GM10248 (cell line): ENCODE measurements at regions not wholly inside any gene's neighbourhood (a gene's known extent, or its start where the extent isn't known, plus 50 kb on each side); places are given as distances from the start of the nearest gene placed in this dataset.

ENCODE experiments used
- CTCF ChIA-PET: fragments of 300-600 bp; sonication (Branson Sonifier 250); formaldehyde crosslinking; extraction: SDS; loops from one replicate; lab custom pipeline; 2021; ENCODE audit warnings: antibody characterized with exemption; lab: Yijun Ruan, JAX
- POLR2A ChIA-PET: fragments of 350-650 bp; sonication (Branson Sonifier 250); formaldehyde crosslinking; extraction: SDS; loops from one replicate; lab custom pipeline; 2020; ENCODE audit warnings: antibody characterized with exemption; lab: Yijun Ruan, JAX
- DNase-seq: peaks from one replicate; pipeline ENCODE4 v3.0.0; 2012; ENCODE audit errors: extremely low spot score
- CTCF ChIP-seq: IDR thresholded peaks from 2 replicates; pipeline ENCODE4 v1.5.1; 2012; ENCODE audit warnings: mild to moderate bottlenecking, low read depth; ENCODE audit errors: extremely low read depth, missing control alignments, control extremely low read depth

GRCh38 chr12:118527310-118527709 is 151.0 kb downstream of the SUDS3 start:
- ChIA-PET CTCF (interaction anchor here (0.9 kb wide), 1 partner anchor 13 kb away, joined by 3 read pairs; no protein-coding TSS in a partner anchor), POLR2A (no interaction called here)
- DNase-seq, result no peak
- no peak for TF ChIP-seq CTCF

DNA sequence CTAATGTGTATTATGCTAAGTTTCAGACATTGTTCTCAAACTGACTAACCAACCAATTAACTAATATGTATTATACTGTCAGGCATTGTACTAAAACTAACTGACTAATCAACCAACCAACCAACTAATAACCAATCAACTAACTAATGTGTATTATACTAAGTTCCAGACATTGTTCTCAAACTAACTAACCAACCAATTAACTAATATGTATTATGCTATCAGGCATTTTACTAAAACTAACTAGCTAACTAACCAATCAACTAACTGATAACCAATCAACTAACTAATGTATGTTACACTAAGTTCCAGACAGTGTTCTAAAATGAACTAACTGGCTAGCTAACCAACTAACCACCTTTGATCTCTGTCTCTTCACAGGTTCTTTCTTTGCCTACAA is 152.3 kb downstream of the SUDS3 start:
- ChIA-PET POLR2A (no interaction called here), CTCF (no interaction called here)
- no peak for TF ChIP-seq CTCF

DNA sequence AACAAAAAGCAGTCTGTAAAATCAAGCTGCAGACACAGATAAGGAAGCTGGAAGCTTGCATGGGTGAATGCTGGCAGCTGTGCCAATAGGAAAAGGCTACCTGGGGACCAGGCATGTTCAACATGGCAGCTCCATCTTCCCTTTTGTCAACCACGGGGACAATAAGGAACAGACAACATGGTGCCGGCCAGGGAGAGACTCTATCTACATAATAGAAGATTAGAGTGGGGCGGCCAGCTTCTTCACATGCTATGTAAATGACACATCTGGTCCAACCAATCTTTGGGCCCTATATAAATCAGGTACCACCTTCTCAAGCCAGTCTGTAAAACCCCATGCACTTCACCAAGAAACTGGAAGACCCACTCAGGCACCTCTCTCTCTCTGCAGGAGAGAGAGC is 157.6 kb downstream of the SUDS3 start:
- ChIA-PET CTCF (no interaction called here), POLR2A (no interaction called here)
- no peak for TF ChIP-seq CTCF
- no peak for DNase-seq

More for the DNA sequence above, 152.3 kb downstream of the SUDS3 start:
- DNase-seq, result no peak

DNA sequence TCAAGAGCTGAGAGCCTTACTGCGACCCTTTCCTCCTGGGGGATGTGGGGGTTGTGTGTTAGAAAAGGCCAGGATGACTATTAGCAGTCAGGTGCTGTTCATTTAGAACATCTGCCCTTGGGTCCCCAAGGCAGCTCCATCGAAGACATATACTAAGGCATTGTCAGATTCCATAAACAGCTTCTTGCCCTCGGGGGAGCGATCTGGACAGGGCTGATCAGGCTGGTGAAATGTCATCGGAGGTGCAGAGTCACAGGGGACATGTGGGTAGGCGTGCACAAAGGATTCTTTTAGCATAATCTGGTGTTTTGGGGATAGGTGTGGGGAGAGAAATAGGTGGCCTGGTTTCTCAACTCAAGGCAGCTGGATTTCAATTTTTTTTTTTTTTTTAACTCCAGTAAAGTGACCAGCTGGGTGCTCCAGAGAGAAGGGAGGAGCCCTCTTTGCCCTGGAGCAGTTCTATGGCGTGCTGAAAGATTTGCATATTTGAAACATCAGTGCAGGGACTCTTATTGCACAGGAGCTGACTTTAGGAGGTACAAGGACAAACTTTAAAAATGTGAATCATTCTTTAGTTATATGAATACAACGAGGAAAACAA is 160.1 kb downstream of the SUDS3 start:
- CTCF ChIA-PET, result interaction anchor here (1.3 to 1.4 kb wide), 2 partner anchors 14 to 25 kb away, joined by 3 to 4 read pairs; no protein-coding TSS in a partner anchor
- POLR2A ChIA-PET, result no interaction called here
- DNase-seq, result no peak
- TF ChIP-seq CTCF, result no peak

DNA sequence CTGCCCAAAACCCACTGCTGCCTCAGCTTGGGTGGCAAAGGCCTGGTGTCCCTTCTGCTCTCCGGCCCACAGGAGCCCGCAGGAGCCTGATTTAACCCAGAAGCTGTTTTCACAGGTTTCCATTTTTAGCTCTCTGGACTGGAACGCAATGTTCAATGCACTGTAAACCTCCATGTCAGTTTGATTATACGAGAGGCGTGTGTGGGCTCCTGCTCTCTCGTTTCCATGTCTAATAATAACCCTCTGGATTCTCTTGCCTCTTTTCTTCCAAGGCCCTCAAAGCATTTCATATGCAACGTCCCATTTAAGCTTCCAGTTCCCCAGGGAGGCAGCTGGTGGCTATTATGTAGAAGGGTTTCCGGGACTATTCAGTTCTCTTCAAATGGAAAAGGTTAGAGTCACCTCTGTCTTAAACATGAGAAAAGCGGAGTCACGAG is 161.1 kb downstream of the SUDS3 start:
- ChIA-PET CTCF (interaction anchor here (1.1 to 1.3 kb wide), 2 partner anchors 11 to 13 kb away, joined by 3 to 4 read pairs; no protein-coding TSS in a partner anchor), POLR2A (no interaction called here)
- no peak for TF ChIP-seq CTCF
- no peak for DNase-seq

DNA sequence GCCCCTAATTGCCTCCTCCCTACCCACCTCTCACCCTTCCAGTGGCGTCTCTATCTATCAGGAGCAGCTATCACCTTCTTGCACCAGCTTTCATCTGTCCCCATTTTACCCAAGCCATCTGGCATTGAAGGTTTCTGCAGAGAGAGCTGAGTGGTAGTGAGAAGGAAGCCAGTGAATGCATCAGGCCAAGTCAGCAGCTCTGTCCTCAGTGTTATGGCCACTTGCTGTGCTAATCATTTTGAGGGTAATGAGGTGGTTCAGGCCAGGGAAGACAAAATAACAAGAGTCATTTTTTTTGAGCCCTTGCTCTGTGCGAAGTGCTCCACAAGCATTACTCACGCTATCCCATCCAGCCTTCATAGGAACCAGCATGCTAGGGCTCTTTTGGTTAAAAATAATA is 164.7 kb downstream of the SUDS3 start:
- CTCF ChIA-PET, result no interaction called here
- POLR2A ChIA-PET, result no interaction called here
- DNase-seq, result no peak
- TF ChIP-seq CTCF, result no peak
